ENCODE measurements at regions not wholly inside any gene's neighbourhood (a gene's known extent, or its start where the extent isn't known, plus 50 kb on each side); places are given as distances from the start of the nearest gene placed in this dataset.

DNA sequence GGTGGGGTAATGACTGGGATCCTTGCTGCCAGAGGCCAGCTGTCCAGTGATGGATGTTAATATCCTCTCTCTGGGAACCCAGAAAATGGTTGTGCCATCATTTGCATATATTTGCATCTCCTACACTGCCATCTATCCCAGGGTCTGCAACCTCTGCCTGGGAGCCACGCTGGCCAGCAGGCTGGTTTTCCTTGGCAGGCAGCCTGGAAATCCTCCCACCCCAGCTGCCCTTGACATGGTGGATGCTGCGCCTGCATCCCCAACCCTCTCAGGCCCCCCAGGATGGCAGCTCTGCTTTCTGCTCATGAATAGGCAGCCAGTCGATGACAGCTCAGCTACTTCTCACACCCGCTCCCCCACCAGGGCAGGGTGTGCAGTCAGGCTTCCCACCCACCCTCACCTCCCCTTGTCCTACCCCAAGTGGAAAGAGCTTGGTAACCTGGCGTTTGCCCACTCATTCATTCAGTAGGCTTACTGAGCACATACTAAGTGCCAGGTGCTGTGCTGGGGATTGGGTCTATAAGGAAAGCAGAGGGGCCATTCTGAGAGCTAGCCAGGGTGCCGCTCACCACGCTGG lies 202.5 kb downstream of the TRIM29 start:
- Histone ChIP-seq H4K20me1 (ENCODE audit: insufficient read depth, poor library complexity, severe bottlenecking) (no peaks in the 10 kb centered on the region), H3K4me2 (no peak overlapping the region)
- WGBS (ENCODE audit: low lambda C conversion rate, missing lambda C conversion rate), result 83% methylated on average over 7 of the region's 7 CpGs

DNA sequence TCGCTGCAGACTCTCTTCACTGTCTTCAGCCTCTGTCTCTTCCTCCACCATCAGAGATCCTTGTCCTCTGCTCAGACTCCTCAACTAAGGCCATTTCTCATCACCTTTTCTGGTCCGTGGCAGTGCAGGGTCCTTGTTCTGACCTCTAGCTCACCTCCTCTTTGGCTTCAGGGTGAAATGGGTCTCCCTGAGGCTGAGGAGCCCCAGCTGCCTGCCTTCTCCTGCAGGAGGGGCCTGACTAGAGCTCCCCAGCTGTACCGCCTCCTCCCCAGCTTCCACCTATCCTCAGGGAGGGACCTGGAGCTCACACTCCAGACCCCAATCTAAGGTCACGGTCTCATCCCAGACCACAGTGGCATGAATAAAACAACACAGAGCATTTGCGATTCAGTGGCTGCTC lies 203.0 kb downstream of the TRIM29 start:
- 81% methylated on average over 5 of the region's 5 CpGs for WGBS (ENCODE audit: low lambda C conversion rate, missing lambda C conversion rate)
- no peak for DNase-seq (ENCODE audit: low spot score)
- Histone ChIP-seq H4K20me1 (ENCODE audit: insufficient read depth, poor library complexity, severe bottlenecking) (no peaks in the 10 kb centered on the region), H3K4me1 (ENCODE audit: insufficient read depth) (no peaks in the 10 kb centered on the region), H3K27ac (no peak overlapping the region), H3K4me2 (no peak overlapping the region), H2AFZ (no peak overlapping the region), H3K27me3 (peaks cover 6% of the 10 kb centered on the region), H3K4me3 (no peak overlapping the region), H3K9me2 (replicated peaks; ENCODE audit: insufficient read depth) (no peaks in the 10 kb centered on the region), H3K9me3 (ENCODE audit: low read depth) (no peaks in the 10 kb centered on the region), H3K36me3 (replicated peaks; ENCODE audit: insufficient read depth, low read depth) (no peaks in the 10 kb centered on the region), H3K79me2 (no peaks in the 10 kb centered on the region)
- TF ChIP-seq EZH2 (IDR thresholded peaks at IDR 0.05; ENCODE audit: borderline replicate concordance), result no peak
- TF ChIP-seq, protein P1, sequence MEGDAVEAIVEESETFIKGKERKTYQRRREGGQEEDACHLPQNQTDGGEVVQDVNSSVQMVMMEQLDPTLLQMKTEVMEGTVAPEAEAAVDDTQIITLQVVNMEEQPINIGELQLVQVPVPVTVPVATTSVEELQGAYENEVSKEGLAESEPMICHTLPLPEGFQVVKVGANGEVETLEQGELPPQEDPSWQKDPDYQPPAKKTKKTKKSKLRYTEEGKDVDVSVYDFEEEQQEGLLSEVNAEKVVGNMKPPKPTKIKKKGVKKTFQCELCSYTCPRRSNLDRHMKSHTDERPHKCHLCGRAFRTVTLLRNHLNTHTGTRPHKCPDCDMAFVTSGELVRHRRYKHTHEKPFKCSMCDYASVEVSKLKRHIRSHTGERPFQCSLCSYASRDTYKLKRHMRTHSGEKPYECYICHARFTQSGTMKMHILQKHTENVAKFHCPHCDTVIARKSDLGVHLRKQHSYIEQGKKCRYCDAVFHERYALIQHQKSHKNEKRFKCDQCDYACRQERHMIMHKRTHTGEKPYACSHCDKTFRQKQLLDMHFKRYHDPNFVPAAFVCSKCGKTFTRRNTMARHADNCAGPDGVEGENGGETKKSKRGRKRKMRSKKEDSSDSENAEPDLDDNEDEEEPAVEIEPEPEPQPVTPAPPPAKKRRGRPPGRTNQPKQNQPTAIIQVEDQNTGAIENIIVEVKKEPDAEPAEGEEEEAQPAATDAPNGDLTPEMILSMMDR (IDR thresholded peaks at IDR 0.05; ENCODE audit: poor library complexity), result no peak
- no peak for TF ChIP-seq EZH2phosphoT487 (IDR thresholded peaks at IDR 0.05; ENCODE audit: low read depth, severe bottlenecking, unreplicated experiment)

More for the DNA sequence above, 202.5 kb downstream of the TRIM29 start:
- no peak overlapping the region for H3K27ac ChIP-seq
- no peak overlapping the region for H2AFZ ChIP-seq
- H3K9me3 ChIP-seq (ENCODE audit: low read depth), result no peaks in the 10 kb centered on the region
- H3K9me2 ChIP-seq (replicated peaks; ENCODE audit: insufficient read depth), result no peaks in the 10 kb centered on the region
- peaks cover 3% of the 10 kb centered on the region for H3K27me3 ChIP-seq
- no peak for DNase-seq (ENCODE audit: low spot score)
- TF ChIP-seq EZH2phosphoT487 (IDR thresholded peaks at IDR 0.05; ENCODE audit: low read depth, severe bottlenecking, unreplicated experiment) (no peak), EZH2 (IDR thresholded peaks at IDR 0.05; ENCODE audit: borderline replicate concordance) (no peak)
- TF ChIP-seq, protein P1 (IDR thresholded peaks at IDR 0.05; ENCODE audit: poor library complexity), result no peak
- H3K79me2 ChIP-seq, result no peaks in the 10 kb centered on the region
- no peaks in the 10 kb centered on the region for H3K36me3 ChIP-seq (replicated peaks; ENCODE audit: insufficient read depth, low read depth)
- H3K4me1 ChIP-seq (ENCODE audit: insufficient read depth), result no peaks in the 10 kb centered on the region
- H3K4me3 ChIP-seq, result no peak overlapping the region

DNA sequence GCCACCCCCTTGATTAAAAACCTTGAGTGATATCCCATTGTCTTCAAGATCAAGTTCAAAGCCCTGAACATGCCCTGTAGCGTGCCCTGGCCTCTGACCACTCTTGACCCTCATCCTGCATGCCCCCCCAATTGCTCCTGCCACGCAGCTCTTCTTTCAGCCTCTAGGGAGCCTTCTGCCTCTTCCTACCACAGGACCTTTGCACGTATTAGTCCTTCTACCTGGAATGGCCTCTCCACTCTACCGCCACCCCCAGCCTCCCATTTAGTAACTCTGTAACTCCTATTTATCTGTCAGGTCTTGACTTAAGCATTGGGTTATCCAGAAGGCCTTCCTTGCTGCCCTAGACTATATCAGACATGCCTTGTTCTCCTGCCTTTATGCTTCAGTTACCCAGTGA lies 203.6 kb downstream of the TRIM29 start:
- DNase-seq (ENCODE audit: low spot score), result no peak
- no peaks in the 10 kb centered on the region for H4K20me1 ChIP-seq (ENCODE audit: insufficient read depth, poor library complexity, severe bottlenecking)
- no peaks in the 10 kb centered on the region for H3K9me2 ChIP-seq (replicated peaks; ENCODE audit: insufficient read depth)
- H3K36me3 ChIP-seq (replicated peaks; ENCODE audit: insufficient read depth, low read depth), result no peaks in the 10 kb centered on the region
- no peaks in the 10 kb centered on the region for H3K9me3 ChIP-seq (ENCODE audit: low read depth)
- no peak overlapping the region for H3K4me2 ChIP-seq
- no peak overlapping the region for H3K27ac ChIP-seq
- no peaks in the 10 kb centered on the region for H3K4me1 ChIP-seq (ENCODE audit: insufficient read depth)
- TF ChIP-seq, protein P1 (IDR thresholded peaks at IDR 0.05; ENCODE audit: poor library complexity), result no peak
- TF ChIP-seq EZH2phosphoT487 (IDR thresholded peaks at IDR 0.05; ENCODE audit: low read depth, severe bottlenecking, unreplicated experiment) (no peak), EZH2 (IDR thresholded peaks at IDR 0.05; ENCODE audit: borderline replicate concordance) (no peak)
- H3K4me3 ChIP-seq, result no peak overlapping the region
- H3K79me2 ChIP-seq, result no peaks in the 10 kb centered on the region
- no peak overlapping the region for H2AFZ ChIP-seq
- WGBS (ENCODE audit: low lambda C conversion rate, missing lambda C conversion rate), result 93% methylated on average over 4 of the region's 4 CpGs
- peaks cover 6% of the 10 kb centered on the region for H3K27me3 ChIP-seq

Measured in hepatocyte (in vitro differentiated cells).